ENCODE measurements at regions not wholly inside any gene's neighbourhood (a gene's known extent, or its start where the extent isn't known, plus 50 kb on each side); places are given as distances from the start of the nearest gene placed in this dataset.

DNA sequence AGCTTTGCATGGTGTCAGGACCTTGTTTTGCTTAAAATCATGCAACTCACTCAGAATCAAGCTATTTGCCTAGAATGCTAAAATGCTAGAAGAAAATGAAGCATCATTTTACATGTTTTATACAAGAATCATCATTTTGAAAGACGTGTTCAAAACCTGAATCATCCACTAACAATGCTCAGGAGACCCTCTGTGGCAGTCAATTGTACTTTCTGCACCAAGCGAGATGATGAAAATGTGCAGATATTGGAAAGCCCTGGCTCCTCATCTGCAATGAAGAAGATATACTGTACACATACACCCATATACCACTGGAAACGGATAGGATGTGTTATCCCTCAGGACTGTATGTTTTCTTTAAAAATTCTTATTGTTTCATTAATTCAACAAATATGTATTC lies 92.7 kb downstream of the DYRK2 start:
- no peaks in the 10 kb centered on the region for H3K9me3 ChIP-seq (ENCODE audit: low read length)
- no peaks in the 10 kb centered on the region for H3K9me2 ChIP-seq (ENCODE audit: low read depth, low read length)
- H3K27me3 ChIP-seq (ENCODE audit: insufficient read depth, low read length), result no peaks in the 10 kb centered on the region
- H3K4me3 ChIP-seq (ENCODE audit: low read depth, low read length, poor library complexity, severe bottlenecking), result no peak overlapping the region
- no peaks in the 10 kb centered on the region for H3K4me1 ChIP-seq (ENCODE audit: insufficient read depth, low read length, severe bottlenecking)
- H3F3A ChIP-seq (ENCODE audit: insufficient read depth, low read length), result no peaks in the 10 kb centered on the region
- H3K79me2 ChIP-seq (ENCODE audit: insufficient read depth, low read length), result no peaks in the 10 kb centered on the region
- no peaks in the 10 kb centered on the region for H3K36me3 ChIP-seq (ENCODE audit: insufficient read depth, low read length)
- H3K9ac ChIP-seq (ENCODE audit: low read length), result no peak overlapping the region
- no peaks in the 10 kb centered on the region for H4K20me1 ChIP-seq (ENCODE audit: insufficient read depth, low read length)
- H3K27ac ChIP-seq (ENCODE audit: low read depth, low read length, poor library complexity, severe bottlenecking), result no peak overlapping the region
- no peak for TF ChIP-seq EZH2 (IDR thresholded peaks at IDR 0.05; ENCODE audit: borderline replicate concordance, low read length)
- TF ChIP-seq, protein P1, sequence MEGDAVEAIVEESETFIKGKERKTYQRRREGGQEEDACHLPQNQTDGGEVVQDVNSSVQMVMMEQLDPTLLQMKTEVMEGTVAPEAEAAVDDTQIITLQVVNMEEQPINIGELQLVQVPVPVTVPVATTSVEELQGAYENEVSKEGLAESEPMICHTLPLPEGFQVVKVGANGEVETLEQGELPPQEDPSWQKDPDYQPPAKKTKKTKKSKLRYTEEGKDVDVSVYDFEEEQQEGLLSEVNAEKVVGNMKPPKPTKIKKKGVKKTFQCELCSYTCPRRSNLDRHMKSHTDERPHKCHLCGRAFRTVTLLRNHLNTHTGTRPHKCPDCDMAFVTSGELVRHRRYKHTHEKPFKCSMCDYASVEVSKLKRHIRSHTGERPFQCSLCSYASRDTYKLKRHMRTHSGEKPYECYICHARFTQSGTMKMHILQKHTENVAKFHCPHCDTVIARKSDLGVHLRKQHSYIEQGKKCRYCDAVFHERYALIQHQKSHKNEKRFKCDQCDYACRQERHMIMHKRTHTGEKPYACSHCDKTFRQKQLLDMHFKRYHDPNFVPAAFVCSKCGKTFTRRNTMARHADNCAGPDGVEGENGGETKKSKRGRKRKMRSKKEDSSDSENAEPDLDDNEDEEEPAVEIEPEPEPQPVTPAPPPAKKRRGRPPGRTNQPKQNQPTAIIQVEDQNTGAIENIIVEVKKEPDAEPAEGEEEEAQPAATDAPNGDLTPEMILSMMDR (IDR thresholded peaks at IDR 0.05; ENCODE audit: low read length), result no peak
- no peak overlapping the region for H2AFZ ChIP-seq (ENCODE audit: low read length)
- H3K4me2 ChIP-seq (ENCODE audit: low read length), result no peak overlapping the region

DNA sequence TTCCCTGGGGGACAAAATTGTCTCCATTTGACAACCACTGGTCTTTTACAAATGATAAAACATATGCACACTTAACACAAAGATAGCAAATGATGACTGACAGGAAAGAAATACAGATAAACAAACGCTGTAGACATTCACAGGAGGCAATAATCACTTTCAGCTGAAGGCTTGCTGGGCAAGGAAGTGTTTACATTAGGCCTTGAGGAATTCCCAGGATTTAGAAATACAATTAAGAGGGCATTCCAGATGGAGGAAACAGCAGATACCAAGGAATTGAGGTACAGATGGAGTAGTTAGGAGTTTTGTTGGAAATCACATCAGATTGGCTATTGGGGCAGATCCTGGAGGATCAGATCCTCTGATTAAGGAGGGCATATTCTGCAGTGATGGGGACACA lies 93.9 kb downstream of the DYRK2 start:
- Histone ChIP-seq H2AFZ (ENCODE audit: low read length) (no peak overlapping the region), H3K9ac (ENCODE audit: low read length) (no peak overlapping the region), H3K4me3 (ENCODE audit: low read depth, low read length, poor library complexity, severe bottlenecking) (no peak overlapping the region), H4K20me1 (ENCODE audit: insufficient read depth, low read length) (no peaks in the 10 kb centered on the region), H3K79me2 (ENCODE audit: insufficient read depth, low read length) (no peaks in the 10 kb centered on the region), H3F3A (ENCODE audit: insufficient read depth, low read length) (no peaks in the 10 kb centered on the region), H3K27ac (ENCODE audit: low read depth, low read length, poor library complexity, severe bottlenecking) (no peak overlapping the region), H3K4me1 (ENCODE audit: insufficient read depth, low read length, severe bottlenecking) (no peaks in the 10 kb centered on the region), H3K9me3 (ENCODE audit: low read length) (no peaks in the 10 kb centered on the region), H3K9me2 (ENCODE audit: low read depth, low read length) (no peaks in the 10 kb centered on the region), H3K36me3 (ENCODE audit: insufficient read depth, low read length) (no peaks in the 10 kb centered on the region), H3K4me2 (ENCODE audit: low read length) (no peak overlapping the region), H3K27me3 (ENCODE audit: insufficient read depth, low read length) (no peaks in the 10 kb centered on the region)
- TF ChIP-seq, protein P1 (IDR thresholded peaks at IDR 0.05; ENCODE audit: low read length), result no peak
- no peak for TF ChIP-seq EZH2 (IDR thresholded peaks at IDR 0.05; ENCODE audit: borderline replicate concordance, low read length)

DNA sequence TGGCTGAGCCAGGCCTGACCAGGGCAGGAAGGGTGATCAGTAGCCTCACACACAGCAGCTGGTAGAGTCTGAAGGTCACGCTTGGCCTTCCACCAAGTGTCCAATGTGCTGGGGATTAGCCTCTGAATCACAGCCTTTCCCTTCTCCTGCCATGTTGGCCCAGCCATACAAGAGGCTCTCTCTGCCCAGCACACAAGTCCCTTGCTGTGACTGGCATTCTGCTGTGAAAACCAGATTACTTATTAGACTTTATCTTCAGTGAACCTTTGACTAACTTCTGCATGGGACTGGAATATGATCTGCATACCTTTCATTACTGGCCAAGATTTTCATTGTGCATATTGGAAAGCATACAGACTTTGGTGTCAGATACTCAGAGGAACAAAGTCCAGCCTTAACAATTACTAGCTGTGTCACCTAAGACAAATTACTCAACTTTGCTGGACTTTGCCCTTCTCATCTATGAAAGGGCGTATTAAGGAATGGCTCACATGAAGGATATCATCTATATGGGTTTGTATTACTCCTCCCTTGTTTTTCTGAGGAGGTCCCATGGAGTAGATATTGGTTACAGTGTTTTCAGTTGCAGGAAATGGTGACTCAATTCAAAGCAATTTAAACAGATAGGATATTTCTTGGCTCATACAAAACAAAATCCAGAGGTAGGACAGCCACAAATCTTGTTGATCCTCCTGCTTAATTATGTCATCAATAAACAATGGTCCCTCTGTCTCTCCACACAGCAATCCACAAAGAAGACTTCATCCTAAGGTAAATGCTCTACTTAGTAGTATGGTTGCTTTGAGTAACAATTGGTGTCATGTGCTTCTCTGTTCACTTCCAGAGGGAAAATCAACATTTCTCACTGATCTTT lies 99.6 kb downstream of the DYRK2 start:
- Histone ChIP-seq H3K4me1 (ENCODE audit: insufficient read depth, low read length, severe bottlenecking) (no peaks in the 10 kb centered on the region), H3F3A (ENCODE audit: insufficient read depth, low read length) (no peaks in the 10 kb centered on the region), H3K27ac (ENCODE audit: low read depth, low read length, poor library complexity, severe bottlenecking) (no peak overlapping the region), H3K9me2 (ENCODE audit: low read depth, low read length) (no peaks in the 10 kb centered on the region), H3K4me2 (ENCODE audit: low read length) (no peak overlapping the region), H3K79me2 (ENCODE audit: insufficient read depth, low read length) (no peaks in the 10 kb centered on the region), H3K27me3 (ENCODE audit: insufficient read depth, low read length) (no peaks in the 10 kb centered on the region), H3K4me3 (ENCODE audit: low read depth, low read length, poor library complexity, severe bottlenecking) (no peak overlapping the region), H3K9ac (ENCODE audit: low read length) (no peak overlapping the region), H3K36me3 (ENCODE audit: insufficient read depth, low read length) (no peaks in the 10 kb centered on the region), H4K20me1 (ENCODE audit: insufficient read depth, low read length) (no peaks in the 10 kb centered on the region), H2AFZ (ENCODE audit: low read length) (no peak overlapping the region), H3K9me3 (ENCODE audit: low read length) (no peaks in the 10 kb centered on the region)
- TF ChIP-seq EZH2 (IDR thresholded peaks at IDR 0.05; ENCODE audit: borderline replicate concordance, low read length), result no peak

DNA sequence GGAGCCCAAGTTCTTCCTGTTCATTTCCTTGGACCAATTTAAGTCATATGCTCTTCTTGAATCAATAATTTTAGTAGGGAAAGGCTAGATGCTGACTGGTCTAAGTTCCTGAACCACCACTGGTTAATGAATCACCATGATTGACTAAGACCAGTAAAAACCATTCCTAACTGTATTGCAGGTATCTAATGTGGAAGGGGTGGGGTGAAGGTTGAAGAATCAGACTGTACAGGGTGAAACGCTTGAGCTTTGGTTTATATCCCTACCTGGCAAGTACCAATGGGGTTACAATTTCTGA lies 100.1 kb downstream of the DYRK2 start:
- H3K4me1 ChIP-seq (ENCODE audit: insufficient read depth, low read length, severe bottlenecking), result no peaks in the 10 kb centered on the region
- no peak overlapping the region for H2AFZ ChIP-seq (ENCODE audit: low read length)
- no peak for TF ChIP-seq EZH2 (IDR thresholded peaks at IDR 0.05; ENCODE audit: borderline replicate concordance, low read length)
- TF ChIP-seq, protein P1 (IDR thresholded peaks at IDR 0.05; ENCODE audit: low read length), result no peak
- H3K9ac ChIP-seq (ENCODE audit: low read length), result no peak overlapping the region
- no peak overlapping the region for H3K4me2 ChIP-seq (ENCODE audit: low read length)
- H3K27me3 ChIP-seq (ENCODE audit: insufficient read depth, low read length), result no peaks in the 10 kb centered on the region
- no peaks in the 10 kb centered on the region for H3K9me3 ChIP-seq (ENCODE audit: low read length)
- H3K27ac ChIP-seq (ENCODE audit: low read depth, low read length, poor library complexity, severe bottlenecking), result no peak overlapping the region
- H3F3A ChIP-seq (ENCODE audit: insufficient read depth, low read length), result no peaks in the 10 kb centered on the region
- no peaks in the 10 kb centered on the region for H3K79me2 ChIP-seq (ENCODE audit: insufficient read depth, low read length)
- no peaks in the 10 kb centered on the region for H4K20me1 ChIP-seq (ENCODE audit: insufficient read depth, low read length)
- no peak overlapping the region for H3K4me3 ChIP-seq (ENCODE audit: low read depth, low read length, poor library complexity, severe bottlenecking)
- no peaks in the 10 kb centered on the region for H3K9me2 ChIP-seq (ENCODE audit: low read depth, low read length)
- no peaks in the 10 kb centered on the region for H3K36me3 ChIP-seq (ENCODE audit: insufficient read depth, low read length)

Data from OCI-LY1 (cell line).